GM12878 (cell line): ENCODE measurements at regions not wholly inside any gene's neighbourhood (a gene's known extent, or its start where the extent isn't known, plus 50 kb on each side); places are given as distances from the start of the nearest gene placed in this dataset.

ENCODE experiments used
- ATAC-seq: fragments of 200-7000 bp; cut with Tn5 transposase; 3 replicates; pipeline ENCODE4 v1.9.1; 2020; ENCODE audit warnings: mild to moderate bottlenecking, moderate library complexity
- BruUV-seq: library from RNA; stranded (reverse); fragments of 400-500 nt; replicated peaks from 2 replicates; lab custom pipeline; 2021; lab: Mats Ljungman, UMichigan
- CTCF ChIA-PET: fragments of 300-600 bp; sonication (Branson Sonifier 250); formaldehyde crosslinking; extraction: SDS; loops from one replicate; lab custom pipeline; 2021; ENCODE audit warnings: inconsistent platforms; lab: Yijun Ruan, JAX
- POLR2A ChIA-PET: fragments of 350-600 bp; formaldehyde crosslinking; extraction: SDS; loops from one replicate; lab custom pipeline; 2021; ENCODE audit warnings: inconsistent platforms; lab: Charles Lee
- RAD21 ChIA-PET: fragments of 300-600 bp; sonication (Branson Sonifier 250); formaldehyde crosslinking; loops from one replicate; lab custom pipeline; 2023; ENCODE audit warnings: antibody characterized with exemption; ENCODE audit not compliant: unreplicated experiment; lab: Charles Lee
- SMC1A ChIA-PET: fragments of 300-600 bp; sonication (Branson Sonifier 250); formaldehyde crosslinking; loops from one replicate; lab custom pipeline; 2023; ENCODE audit not compliant: unreplicated experiment, uncharacterized antibody; lab: Charles Lee
- DNase-seq: peaks from one replicate; pipeline ENCODE4 v3.0.0-alpha.2; 2011; ENCODE audit warnings: low read depth, low spot score
- FAIRE-seq: peaks from 3 replicates; lab custom pipeline; 2011; peaks lifted over from hg19 to GRCh38; lab: Jason Lieb, UNC
- H2AFZ ChIP-seq: 2 replicates; pipeline ENCODE4 v1.6.0; 2011; ENCODE audit warnings: low read depth, low read length, control low read depth; ENCODE audit not compliant: control insufficient read depth
- H3K27ac ChIP-seq: 2 replicates; pipeline ENCODE4 v1.5.1; 2011; ENCODE audit warnings: control low read depth; ENCODE audit not compliant: control insufficient read depth, insufficient read depth
- H3K27me3 ChIP-seq, 2 experiments: replicated peaks in 1 of 2; 2 replicates each; pipeline versions ENCODE4 v1.6.0 to v1.6.1; 2011; ENCODE audit warnings: low read length in 1 of 2; ENCODE audit not compliant: control insufficient read depth in 2 of 2, insufficient read depth in 2 of 2
- H3K36me3 ChIP-seq, 2 experiments: 2 replicates each; pipeline ENCODE4 v1.5.1; 2011; ENCODE audit warnings: low read length in 1 of 2; ENCODE audit not compliant: control insufficient read depth in 2 of 2, insufficient read depth in 2 of 2
- H3K4me1 ChIP-seq: 2 replicates; pipeline ENCODE4 v1.6.1; 2011; ENCODE audit warnings: mild to moderate bottlenecking, low read length, moderate library complexity, mixed read lengths; ENCODE audit not compliant: control insufficient read depth, insufficient read depth
- H3K4me2 ChIP-seq: 2 replicates; pipeline ENCODE4 v1.6.0; 2011; ENCODE audit warnings: control low read depth; ENCODE audit not compliant: control insufficient read depth, insufficient read depth
- H3K4me3 ChIP-seq: fragments of 200-600 bp; sonication (generic); 2 replicates; pipeline ENCODE4 v1.5.1; 2016
- H3K79me2 ChIP-seq: 2 replicates; pipeline ENCODE4 v1.6.0; 2011; ENCODE audit warnings: low read length; ENCODE audit not compliant: control insufficient read depth, insufficient read depth
- H3K9ac ChIP-seq: 2 replicates; pipeline ENCODE4 v1.8.0; 2011; ENCODE audit warnings: low read length, control low read depth, mixed read lengths; ENCODE audit not compliant: control insufficient read depth, insufficient read depth
- H3K9me3 ChIP-seq: replicated peaks from 3 replicates; pipeline ENCODE4 v1.5.1; 2011; ENCODE audit warnings: mild to moderate bottlenecking, low read length; ENCODE audit not compliant: control insufficient read depth, insufficient read depth
- H4K20me1 ChIP-seq: 2 replicates; pipeline ENCODE4 v1.6.0; 2011; ENCODE audit not compliant: control insufficient read depth, insufficient read depth
- ATF2 ChIP-seq: IDR thresholded peaks from 2 replicates; pipeline ENCODE4 v1.6.1; 2012; ENCODE audit warnings: low read length, inconsistent platforms
- CREB1 ChIP-seq: IDR thresholded peaks from 2 replicates; pipeline ENCODE4 v1.6.1; 2012; ENCODE audit warnings: low read depth, mild to moderate bottlenecking, inconsistent platforms
- KDM1A ChIP-seq: fragments of 200-600 bp; sonication (generic); IDR thresholded peaks from 2 replicates; pipeline ENCODE4 v1.6.1; 2016; ENCODE audit warnings: borderline replicate concordance
- POLR2AphosphoS5 ChIP-seq: IDR thresholded peaks from 2 replicates; pipeline ENCODE4 v1.6.1; 2011; ENCODE audit warnings: mild to moderate bottlenecking, low read length, inconsistent platforms
- RUNX3 ChIP-seq: IDR thresholded peaks from 2 replicates; pipeline ENCODE4 v1.6.1; 2012; ENCODE audit warnings: low read length, inconsistent platforms
- SREBF2 ChIP-seq: IDR thresholded peaks from 2 replicates; pipeline ENCODE4 v1.6.1; 2012; ENCODE audit warnings: mild to moderate bottlenecking, low read length
- ZBTB4 ChIP-seq: fragments of 450-650 bp; formaldehyde crosslinking; IDR thresholded peaks from 2 replicates; pipeline ENCODE4 v1.4.0; 2022; ENCODE audit warnings: mild to moderate bottlenecking, moderate library complexity
- ZNF274 ChIP-seq: IDR thresholded peaks from one replicate; pipeline ENCODE4 v1.8.0; 2011; ENCODE audit not compliant: insufficient read length, insufficient read depth
- WGBS: methylation state at CpG from one replicate; pipeline ENCODE4 v1.1.6; 2016; ENCODE audit warnings: low lambda C conversion rate; ENCODE audit not compliant: insufficient replicate concordance, insufficient coverage; ENCODE audit errors: missing lambda C conversion rate; 5-methylcytosine and 5-hydroxymethylcytosine counted together
- in situ Hi-C: fragments of 300-500 bp; cut with MboI; formaldehyde crosslinking; loops from 9 replicates; pipeline ENCODE4 v1.14.3; 2018; ENCODE audit warnings: mixed read lengths
- intact Hi-C: fragments of 100-400 bp; cut with micrococcal nuclease; formaldehyde crosslinking; loops from one replicate; pipeline ENCODE4 v1.14.2; 2022; ENCODE audit not compliant: unreplicated experiment

- no peak for FAIRE-seq
- ChIA-PET CTCF (no interaction called here), RAD21 (no interaction called here), POLR2A (no interaction called here)
- Histone ChIP-seq H3K4me2 (no peak overlapping the region), H3K4me3 (no peak overlapping the region), H2AFZ (no peak overlapping the region), H3K9me3 (no peaks in the 10 kb centered on the region), H3K79me2 (no peaks in the 10 kb centered on the region), H3K36me3 (no peaks in the 10 kb centered on the region), H4K20me1 (no peaks in the 10 kb centered on the region)
- 45% methylated on average over 3 of the region's 3 CpGs for WGBS
- ATAC-seq = no peak
- TF ChIP-seq KDM1A = no peak
- no peak for TF ChIP-seq POLR2AphosphoS5
- no peak for TF ChIP-seq CREB1
- TF ChIP-seq ZNF274 = no peak
- no peak for TF ChIP-seq RUNX3
- no peak for TF ChIP-seq SREBF2
- TF ChIP-seq ATF2 = no peak
- no peak for TF ChIP-seq ZBTB4 (CRISPR knock-in tag)
- TF ChIP-seq, all 136 proteins: peak for 0
- BruUV-seq = no TSS peak
- in situ Hi-C loops = no loop called here
- DNase-seq = no peak
- no peak overlapping the region for H3K27ac ChIP-seq
- SMC1A ChIA-PET = no interaction called here
- no peaks in the 10 kb centered on the region for H3K4me1 ChIP-seq
- intact Hi-C loops = no loop called here
- no peaks in the 10 kb centered on the region; a peak in 2 of 4 replicates for H3K27me3 ChIP-seq
- H3K9ac ChIP-seq = no peak overlapping the region
Measured at GRCh38 chr18:25815659-25816058, 274.8 kb downstream of the SS18 start.
